ENCODE measurements at regions not wholly inside any gene's neighbourhood (a gene's known extent, or its start where the extent isn't known, plus 50 kb on each side); places are given as distances from the start of the nearest gene placed in this dataset.

- Histone ChIP-seq H3F3A (ENCODE audit: low read depth) (no peaks in the 10 kb centered on the region), H3K9ac (ENCODE audit: low read depth, low read length, poor library complexity, severe bottlenecking) (no peak overlapping the region), H3K9me3 (ENCODE audit: insufficient read depth, low read depth, low read length) (no peaks in the 10 kb centered on the region; the same call in 1 of the 2 replicates), H3K36me3 (ENCODE audit: insufficient read depth, low read length) (no peaks in the 10 kb centered on the region), H3K4me3 (ENCODE audit: low read length, poor library complexity, severe bottlenecking) (no peak overlapping the region), H2AFZ (ENCODE audit: low read length) (no peak overlapping the region), H3K79me2 (ENCODE audit: insufficient read depth, low read length) (no peaks in the 10 kb centered on the region), H4K20me1 (ENCODE audit: insufficient read depth, low read length, poor library complexity, severe bottlenecking) (no peaks in the 10 kb centered on the region), H3K27me3 (ENCODE audit: insufficient read depth, low read length, poor library complexity, severe bottlenecking) (no peaks in the 10 kb centered on the region), H3K4me1 (ENCODE audit: insufficient read depth, low read length, poor library complexity, severe bottlenecking) (no peaks in the 10 kb centered on the region), H3K4me2 (ENCODE audit: low read depth, low read length, poor library complexity, severe bottlenecking) (no peak overlapping the region), H3K9me2 (replicated peaks; ENCODE audit: low read depth, low read length) (no peaks in the 10 kb centered on the region)
- TF ChIP-seq CTCF (conservative IDR thresholded peaks at IDR 0.05; ENCODE audit: low read length) (no peak), EZH2phosphoT487 (IDR thresholded peaks at IDR 0.05; ENCODE audit: borderline replicate concordance) (no peak)
These were observed 160.7 kb upstream of the LDB2 start for GRCh38 chr4:17058916-17059741.

DNA sequence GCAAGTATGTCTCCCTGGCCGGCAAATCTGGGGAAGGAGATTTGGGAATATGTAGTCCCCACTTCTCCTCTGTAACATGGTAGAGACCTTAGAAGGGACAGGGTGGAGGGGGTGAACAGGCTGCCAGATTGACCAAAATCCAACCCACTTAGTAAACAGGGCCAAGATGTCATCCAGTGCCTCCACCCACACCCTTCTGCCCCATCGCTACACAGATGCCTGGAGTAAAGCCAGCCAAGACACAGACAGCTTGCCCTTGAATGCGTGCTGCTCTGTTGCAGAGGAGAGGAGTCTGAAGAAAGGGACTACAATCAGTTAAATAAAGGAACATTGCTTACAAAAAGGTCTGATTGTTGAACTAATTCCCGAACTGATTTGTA is 160.1 kb upstream of the LDB2 start:
- H4K20me1 ChIP-seq (ENCODE audit: insufficient read depth, low read length, poor library complexity, severe bottlenecking): no peaks in the 10 kb centered on the region
- H3K4me3 ChIP-seq (ENCODE audit: low read length, poor library complexity, severe bottlenecking): no peak overlapping the region
- no peak overlapping the region for H2AFZ ChIP-seq (ENCODE audit: low read length)
- no peaks in the 10 kb centered on the region; the same call in 1 of the 2 replicates for H3K9me3 ChIP-seq (ENCODE audit: insufficient read depth, low read depth, low read length)
- no peaks in the 10 kb centered on the region for H3K79me2 ChIP-seq (ENCODE audit: insufficient read depth, low read length)
- H3K27me3 ChIP-seq (ENCODE audit: insufficient read depth, low read length, poor library complexity, severe bottlenecking): no peaks in the 10 kb centered on the region
- no peaks in the 10 kb centered on the region for H3F3A ChIP-seq (ENCODE audit: low read depth)
- no peaks in the 10 kb centered on the region for H3K36me3 ChIP-seq (ENCODE audit: insufficient read depth, low read length)
- H3K9me2 ChIP-seq (replicated peaks; ENCODE audit: low read depth, low read length): no peaks in the 10 kb centered on the region
- no peak overlapping the region for H3K9ac ChIP-seq (ENCODE audit: low read depth, low read length, poor library complexity, severe bottlenecking)
- no peak overlapping the region for H3K4me2 ChIP-seq (ENCODE audit: low read depth, low read length, poor library complexity, severe bottlenecking)
- no peak for TF ChIP-seq EZH2phosphoT487 (IDR thresholded peaks at IDR 0.05; ENCODE audit: borderline replicate concordance)
- no peak for TF ChIP-seq CTCF (conservative IDR thresholded peaks at IDR 0.05; ENCODE audit: low read length)
- no peaks in the 10 kb centered on the region for H3K4me1 ChIP-seq (ENCODE audit: insufficient read depth, low read length, poor library complexity, severe bottlenecking)

DNA sequence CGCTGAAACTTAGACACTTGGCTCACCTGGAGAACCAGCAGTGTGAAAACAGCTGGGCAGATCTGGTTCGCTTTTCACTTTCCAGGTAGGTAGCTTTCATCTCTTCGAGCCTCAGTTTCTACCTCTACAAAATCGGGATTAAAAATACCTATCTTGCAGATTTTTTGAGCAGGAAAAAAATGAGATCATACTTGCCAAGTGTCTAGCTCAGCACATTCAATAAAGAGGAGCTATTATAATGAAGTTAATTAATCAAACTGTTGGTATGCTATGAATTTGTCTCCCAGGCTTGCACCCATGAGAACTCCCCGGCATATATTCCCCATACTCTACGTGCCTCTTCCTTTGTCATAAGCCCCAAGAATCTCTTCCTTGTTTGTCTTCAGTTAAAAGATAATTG is 158.6 kb upstream of the LDB2 start:
- Histone ChIP-seq H3K9me3 (ENCODE audit: insufficient read depth, low read depth, low read length) (no peaks in the 10 kb centered on the region; the same call in 1 of the 2 replicates), H3K4me1 (ENCODE audit: insufficient read depth, low read length, poor library complexity, severe bottlenecking) (no peaks in the 10 kb centered on the region), H3K9me2 (replicated peaks; ENCODE audit: low read depth, low read length) (no peaks in the 10 kb centered on the region), H2AFZ (ENCODE audit: low read length) (no peak overlapping the region), H3F3A (ENCODE audit: low read depth) (no peaks in the 10 kb centered on the region), H3K36me3 (ENCODE audit: insufficient read depth, low read length) (no peaks in the 10 kb centered on the region), H3K9ac (ENCODE audit: low read depth, low read length, poor library complexity, severe bottlenecking) (no peak overlapping the region), H3K4me3 (ENCODE audit: low read length, poor library complexity, severe bottlenecking) (no peak overlapping the region), H4K20me1 (ENCODE audit: insufficient read depth, low read length, poor library complexity, severe bottlenecking) (no peaks in the 10 kb centered on the region), H3K79me2 (ENCODE audit: insufficient read depth, low read length) (no peaks in the 10 kb centered on the region), H3K4me2 (ENCODE audit: low read depth, low read length, poor library complexity, severe bottlenecking) (no peak overlapping the region), H3K27me3 (ENCODE audit: insufficient read depth, low read length, poor library complexity, severe bottlenecking) (no peaks in the 10 kb centered on the region)
- TF ChIP-seq EZH2phosphoT487 (IDR thresholded peaks at IDR 0.05; ENCODE audit: borderline replicate concordance): no peak
- TF ChIP-seq CTCF (conservative IDR thresholded peaks at IDR 0.05; ENCODE audit: low read length): no peak

All from Loucy (cell line).